ENCODE measurements at regions not wholly inside any gene's neighbourhood (a gene's known extent, or its start where the extent isn't known, plus 50 kb on each side); places are given as distances from the start of the nearest gene placed in this dataset.

DNA sequence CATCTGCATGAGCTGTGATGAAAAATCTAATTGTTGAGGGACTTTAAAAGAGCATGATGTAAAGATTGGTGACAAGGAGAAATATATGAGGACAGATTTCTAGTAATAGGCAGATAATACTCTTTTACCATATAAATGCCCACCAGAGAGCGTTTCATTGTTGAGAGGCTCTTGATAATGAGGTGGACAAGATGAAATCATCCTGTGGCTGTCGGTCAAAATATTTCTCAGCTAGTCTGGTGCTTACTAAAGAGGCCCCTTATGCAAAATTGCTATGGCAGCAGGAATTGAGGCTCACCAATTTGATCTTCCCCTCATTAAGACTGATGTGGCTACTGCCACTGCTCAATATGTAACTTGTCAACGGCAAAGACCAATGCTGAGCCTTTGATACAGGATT lies 225.0 kb upstream of the RASGRP1 start:
- TF ChIP-seq, protein P1, sequence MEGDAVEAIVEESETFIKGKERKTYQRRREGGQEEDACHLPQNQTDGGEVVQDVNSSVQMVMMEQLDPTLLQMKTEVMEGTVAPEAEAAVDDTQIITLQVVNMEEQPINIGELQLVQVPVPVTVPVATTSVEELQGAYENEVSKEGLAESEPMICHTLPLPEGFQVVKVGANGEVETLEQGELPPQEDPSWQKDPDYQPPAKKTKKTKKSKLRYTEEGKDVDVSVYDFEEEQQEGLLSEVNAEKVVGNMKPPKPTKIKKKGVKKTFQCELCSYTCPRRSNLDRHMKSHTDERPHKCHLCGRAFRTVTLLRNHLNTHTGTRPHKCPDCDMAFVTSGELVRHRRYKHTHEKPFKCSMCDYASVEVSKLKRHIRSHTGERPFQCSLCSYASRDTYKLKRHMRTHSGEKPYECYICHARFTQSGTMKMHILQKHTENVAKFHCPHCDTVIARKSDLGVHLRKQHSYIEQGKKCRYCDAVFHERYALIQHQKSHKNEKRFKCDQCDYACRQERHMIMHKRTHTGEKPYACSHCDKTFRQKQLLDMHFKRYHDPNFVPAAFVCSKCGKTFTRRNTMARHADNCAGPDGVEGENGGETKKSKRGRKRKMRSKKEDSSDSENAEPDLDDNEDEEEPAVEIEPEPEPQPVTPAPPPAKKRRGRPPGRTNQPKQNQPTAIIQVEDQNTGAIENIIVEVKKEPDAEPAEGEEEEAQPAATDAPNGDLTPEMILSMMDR (IDR thresholded peaks at IDR 0.05 in 8 of 11, conservative IDR thresholded peaks at IDR 0.05 in 3 of 11): no peak
- TF ChIP-seq POLR2A (IDR thresholded peaks at IDR 0.05): no peak
- no peak for TF ChIP-seq POLR2AphosphoS5 (IDR thresholded peaks at IDR 0.05)

All from spleen (tissue), 7 donors.